Effector memory CD8-positive, alpha-beta T cell (primary cell): ENCODE measurements at regions not wholly inside any gene's neighbourhood (a gene's known extent, or its start where the extent isn't known, plus 50 kb on each side); places are given as distances from the start of the nearest gene placed in this dataset.
"Not testable (repeated sequence)": the region's sequence is repeated elsewhere in the genome, so short reads cannot be mapped to it uniquely, and the experiment has no call there.

ENCODE experiments used
- ATAC-seq: fragments of 150-1000 bp; cut with Tn5 transposase; replicated peaks from 2 replicates; pipeline ENCODE4 v1.10.0; 2021; ENCODE audit warnings: mild to moderate bottlenecking, moderate library complexity
- DNase-seq, 3 experiments: peaks; one replicate each; pipeline ENCODE4 v3.0.0; 2021
- H3K27ac Mint-ChIP-seq, 2 donors: one replicate each; pipeline ENCODE4 v1.8.0; 2022; ENCODE audit warnings: mild to moderate bottlenecking in 2 of 2, mixed read lengths in 2 of 2, moderate library complexity in 2 of 2
- H3K27me3 Mint-ChIP-seq, 2 donors: one replicate each; pipeline ENCODE4 v1.8.0; 2022; ENCODE audit warnings: mixed read lengths in 2 of 2
- H3K36me3 Mint-ChIP-seq: one replicate; pipeline ENCODE4 v1.8.0; 2022; ENCODE audit warnings: mild to moderate bottlenecking, moderate library complexity, mixed read lengths; ENCODE audit not compliant: insufficient read depth
- H3K4me1 Mint-ChIP-seq, 2 donors: one replicate each; pipeline ENCODE4 v1.8.0; 2022; ENCODE audit warnings: low read depth in 2 of 2, mixed read lengths in 2 of 2
- H3K4me3 Mint-ChIP-seq, 2 donors: one replicate each; pipeline ENCODE4 v1.8.0; 2022; ENCODE audit warnings: mild to moderate bottlenecking in 2 of 2, mixed read lengths in 2 of 2, moderate library complexity in 2 of 2
- H3K9me3 Mint-ChIP-seq, 2 donors: one replicate each; pipeline ENCODE4 v1.8.0; 2022; ENCODE audit warnings: mixed read lengths in 2 of 2

DNA sequence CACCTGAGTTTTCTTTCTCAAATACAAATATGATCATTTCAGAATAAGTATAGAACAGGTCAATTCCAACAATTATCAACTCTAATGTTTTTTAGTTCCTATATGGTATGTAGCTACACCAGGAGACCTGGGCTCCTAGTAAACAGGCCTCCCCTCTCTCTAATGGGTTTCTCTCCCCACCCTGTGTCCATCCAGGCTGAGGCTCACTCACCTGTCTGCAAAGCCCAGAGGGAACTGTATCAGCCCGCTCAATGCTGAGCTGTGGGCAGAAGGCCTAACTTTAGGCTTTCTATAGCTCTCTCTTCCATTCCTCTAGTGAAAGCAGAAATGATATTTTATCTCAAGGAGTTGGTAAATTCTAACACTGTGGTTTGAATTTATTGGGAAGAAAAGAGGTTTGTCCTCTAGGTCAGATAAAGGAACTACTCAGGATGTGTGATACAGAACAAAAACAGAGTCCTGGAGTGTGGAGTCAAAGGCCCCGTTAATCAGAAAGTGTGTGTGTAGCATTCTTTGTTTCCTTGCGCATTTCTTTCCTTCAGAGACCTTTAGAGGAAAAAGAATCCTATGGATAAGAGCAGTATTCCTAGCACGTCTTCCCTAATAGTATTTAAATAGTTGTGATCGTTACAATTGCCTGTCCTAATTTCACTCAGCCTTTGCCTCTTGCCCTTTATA lies 408.9 kb downstream of the PYDC2 start:
- Mint-ChIP-seq H3K4me1 (no peaks in the 10 kb centered on the region), H3K27ac (no peak overlapping the region), H3K9me3 (peaks cover 8 to 9% of the 10 kb centered on the region in 2 donors), H3K27me3 (no peaks in the 10 kb centered on the region), H3K36me3 (no peaks in the 10 kb centered on the region), H3K4me3 (no peak overlapping the region)
- ATAC-seq, result no peak
- no peak for DNase-seq

- no peaks in the 10 kb centered on the region for H3K27me3 Mint-ChIP-seq
- H3K36me3 Mint-ChIP-seq, result no peaks in the 10 kb centered on the region
- DNase-seq (no peak), ATAC-seq (no peak)
- H3K9me3 Mint-ChIP-seq, result peaks cover 7 to 9% of the 10 kb centered on the region in 2 donors
- no peak overlapping the region for H3K27ac Mint-ChIP-seq
- no peak overlapping the region for H3K4me3 Mint-ChIP-seq
- no peaks in the 10 kb centered on the region for H3K4me1 Mint-ChIP-seq
These were observed 412.8 kb downstream of the PYDC2 start for GRCh38 chr3:191873736-191874135.

- Mint-ChIP-seq H3K4me3 (no peak overlapping the region), H3K9me3 (peaks cover 4 to 7% of the 10 kb centered on the region in 2 donors), H3K27me3 (no peaks in the 10 kb centered on the region), H3K27ac (no peak overlapping the region), H3K4me1 (no peaks in the 10 kb centered on the region), H3K36me3 (no peaks in the 10 kb centered on the region)
- DNase-seq, result no peak
- no peak for ATAC-seq
These were observed 421.3 kb downstream of the PYDC2 start for GRCh38 chr3:191882289-191882688.

DNA sequence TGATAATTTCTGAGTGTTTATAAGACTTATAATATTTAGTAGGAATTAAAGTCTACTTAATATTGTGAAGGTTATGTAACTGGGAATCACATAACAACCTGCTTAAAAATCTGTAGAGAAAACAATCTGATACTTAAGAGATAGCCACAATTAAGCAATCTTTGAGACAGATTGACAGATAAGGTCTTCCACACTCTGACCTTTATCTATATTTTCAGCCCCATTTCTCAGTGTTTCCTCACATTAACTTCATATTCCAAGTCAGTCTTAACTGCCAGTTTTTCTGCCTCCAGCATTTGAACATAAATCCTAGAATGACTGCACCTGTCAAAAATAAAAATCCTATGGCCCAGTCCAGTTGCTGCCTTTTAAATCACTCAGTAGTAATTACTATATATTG lies 423.2 kb downstream of the PYDC2 start:
- Mint-ChIP-seq H3K27ac (no peak overlapping the region), H3K27me3 (no peaks in the 10 kb centered on the region), H3K9me3 (peaks cover 7% of the 10 kb centered on the region in 2 donors), H3K4me3 (no peak overlapping the region), H3K36me3 (no peaks in the 10 kb centered on the region), H3K4me1 (no peaks in the 10 kb centered on the region)
- ATAC-seq, result no peak
- no peak for DNase-seq

- Mint-ChIP-seq H3K27ac (no peak overlapping the region), H3K27me3 (no peaks in the 10 kb centered on the region), H3K36me3 (no peaks in the 10 kb centered on the region), H3K4me1 (no peaks in the 10 kb centered on the region), H3K9me3 (peaks cover 3 to 7% of the 10 kb centered on the region in 2 donors), H3K4me3 (no peak overlapping the region)
- ATAC-seq, result no peak
- DNase-seq, result no peak
These were observed 428.1 kb downstream of the PYDC2 start for GRCh38 chr3:191889106-191889505.

- H3K4me3 Mint-ChIP-seq, result no peak overlapping the region
- H3K36me3 Mint-ChIP-seq, result no peaks in the 10 kb centered on the region
- ATAC-seq (no peak), DNase-seq (no peak)
- H3K27me3 Mint-ChIP-seq, result no peaks in the 10 kb centered on the region
- H3K27ac Mint-ChIP-seq, result no peak overlapping the region
- no peaks in the 10 kb centered on the region for H3K4me1 Mint-ChIP-seq
- peaks cover under 1 to 3% of the 10 kb centered on the region in 2 donors for H3K9me3 Mint-ChIP-seq
These were observed 428.8 kb downstream of the PYDC2 start for GRCh38 chr3:191889756-191890155.

GRCh38 chr3:191894406-191894805 lies 433.4 kb downstream of the PYDC2 start:
- Mint-ChIP-seq H3K9me3 (peaks cover 0 to 6% of the 10 kb centered on the region in 2 donors), H3K4me1 (no peaks in the 10 kb centered on the region), H3K27ac (no peak overlapping the region), H3K27me3 (no peaks in the 10 kb centered on the region), H3K36me3 (no peaks in the 10 kb centered on the region), H3K4me3 (no peak overlapping the region)
- DNase-seq (no peak), ATAC-seq (no peak)

GRCh38 chr3:191901741-191902140 lies 440.8 kb downstream of the PYDC2 start:
- no peak for ATAC-seq
- no peaks in the 10 kb centered on the region for H3K9me3 Mint-ChIP-seq
- no peak for DNase-seq
- no peak overlapping the region for H3K4me3 Mint-ChIP-seq
- no peaks in the 10 kb centered on the region for H3K36me3 Mint-ChIP-seq
- no peak overlapping the region for H3K27ac Mint-ChIP-seq
- no peaks in the 10 kb centered on the region for H3K4me1 Mint-ChIP-seq
- H3K27me3 Mint-ChIP-seq, result no peaks in the 10 kb centered on the region

DNA sequence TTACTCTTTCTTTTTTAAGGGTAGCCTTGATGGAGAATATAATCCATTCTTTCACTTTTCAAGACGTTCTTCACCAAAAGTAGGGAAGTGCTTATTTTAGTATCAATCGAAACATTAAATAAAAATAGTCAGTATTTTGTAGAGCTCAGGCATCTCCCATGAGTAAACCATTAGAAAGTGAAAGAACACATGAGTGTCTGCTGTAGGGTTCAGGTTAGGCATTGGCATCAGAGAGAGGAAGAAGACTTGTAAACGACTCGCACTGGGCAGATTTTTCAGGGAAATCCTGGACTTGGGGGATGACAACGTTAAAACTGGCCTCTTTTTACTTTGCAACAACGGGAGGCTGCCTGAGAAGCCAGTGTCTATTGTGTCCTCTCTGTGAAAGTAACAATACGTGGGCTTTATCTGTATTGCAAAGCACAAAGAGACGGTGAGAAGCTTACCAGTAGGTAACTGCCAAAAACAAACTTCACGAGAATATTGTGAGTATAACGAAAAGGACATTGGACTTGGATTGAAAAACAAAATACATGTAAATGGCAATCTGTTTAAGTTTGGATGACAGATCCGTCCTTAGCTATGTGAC lies 451.7 kb downstream of the PYDC2 start:
- H3K27me3 Mint-ChIP-seq, result no peaks in the 10 kb centered on the region
- DNase-seq (no peak), ATAC-seq (no peak)
- H3K27ac Mint-ChIP-seq, result no peak overlapping the region
- peaks cover 7 to 16% of the 10 kb centered on the region in 2 donors for H3K9me3 Mint-ChIP-seq
- H3K4me1 Mint-ChIP-seq, result no peaks in the 10 kb centered on the region
- no peak overlapping the region for H3K4me3 Mint-ChIP-seq
- H3K36me3 Mint-ChIP-seq, result no peaks in the 10 kb centered on the region

DNA sequence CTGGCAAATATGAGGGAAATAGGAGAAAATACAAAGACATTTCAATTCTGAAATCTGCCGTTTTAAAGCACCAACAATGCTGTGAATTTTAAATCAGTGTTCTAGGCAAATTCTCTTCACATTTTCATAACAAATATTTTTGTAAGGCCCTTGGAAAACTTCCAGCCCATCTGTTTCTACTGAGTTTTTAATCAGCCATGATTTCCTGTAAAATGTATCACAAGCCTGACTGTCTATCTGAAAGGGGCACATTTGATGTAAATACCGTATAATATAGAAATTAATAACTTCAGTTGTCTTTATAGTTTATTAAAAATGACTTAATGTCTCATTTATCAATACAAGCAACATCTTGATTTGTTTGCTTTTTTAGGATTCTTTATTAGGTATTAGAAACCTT lies 454.7 kb downstream of the PYDC2 start:
- Mint-ChIP-seq H3K4me1 (no peaks in the 10 kb centered on the region), H3K36me3 (no peaks in the 10 kb centered on the region), H3K27me3 (no peaks in the 10 kb centered on the region), H3K9me3 (peaks cover 12 to 16% of the 10 kb centered on the region in 2 donors), H3K27ac (no peak overlapping the region), H3K4me3 (no peak overlapping the region)
- DNase-seq (no peak), ATAC-seq (no peak)

- Mint-ChIP-seq H3K9me3 (peaks cover 0 to 10% of the 10 kb centered on the region in 2 donors), H3K27ac (no peak overlapping the region)
These were observed 458.6 kb downstream of the PYDC2 start for GRCh38 chr3:191919491-191920026.

DNA sequence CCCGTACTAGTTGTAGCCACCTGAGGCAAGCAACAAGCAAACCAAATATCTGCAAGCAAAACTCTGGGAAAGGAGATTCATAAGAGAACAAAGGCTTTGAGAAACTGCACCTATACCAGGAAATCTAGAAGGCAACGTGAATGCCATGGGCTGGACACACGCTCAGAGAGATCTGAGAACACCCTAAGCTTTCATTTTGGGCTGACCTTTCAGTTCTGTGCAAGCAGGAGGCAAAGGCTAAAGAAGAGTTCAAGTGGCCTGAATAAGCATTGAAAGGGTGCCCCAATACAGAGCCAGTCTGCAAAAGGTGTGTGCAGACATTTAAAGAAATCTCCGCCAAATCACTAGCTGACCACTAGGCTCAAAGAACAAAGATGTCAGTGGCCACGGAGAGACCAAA lies 461.6 kb downstream of the PYDC2 start:
- Mint-ChIP-seq H3K36me3 (no peaks in the 10 kb centered on the region), H3K9me3 (peaks cover 6 to 12% of the 10 kb centered on the region in 2 donors), H3K4me1 (no peaks in the 10 kb centered on the region), H3K4me3 (no peak overlapping the region), H3K27ac (no peak overlapping the region), H3K27me3 (no peaks in the 10 kb centered on the region)
- DNase-seq, result no peak
- ATAC-seq, result no peak

More at GRCh38 chr3:191919491-191920026, 458.6 kb downstream of the PYDC2 start:
- Mint-ChIP-seq H3K4me3 (no peak overlapping the region), H3K27me3 (no peaks in the 10 kb centered on the region), H3K36me3 (no peaks in the 10 kb centered on the region), H3K4me1 (no peaks in the 10 kb centered on the region)
- DNase-seq, result no peak
- no peak for ATAC-seq

- not testable (repeated sequence) for H3K27ac Mint-ChIP-seq, H3K4me3 Mint-ChIP-seq, H3K27me3 Mint-ChIP-seq, H3K36me3 Mint-ChIP-seq, DNase-seq, ATAC-seq, H3K4me1 Mint-ChIP-seq
- H3K9me3 Mint-ChIP-seq, result peaks cover 9 to 10% of the 10 kb centered on the region in 2 donors
These were observed 466.3 kb downstream of the PYDC2 start for GRCh38 chr3:191927183-191927817.

DNA sequence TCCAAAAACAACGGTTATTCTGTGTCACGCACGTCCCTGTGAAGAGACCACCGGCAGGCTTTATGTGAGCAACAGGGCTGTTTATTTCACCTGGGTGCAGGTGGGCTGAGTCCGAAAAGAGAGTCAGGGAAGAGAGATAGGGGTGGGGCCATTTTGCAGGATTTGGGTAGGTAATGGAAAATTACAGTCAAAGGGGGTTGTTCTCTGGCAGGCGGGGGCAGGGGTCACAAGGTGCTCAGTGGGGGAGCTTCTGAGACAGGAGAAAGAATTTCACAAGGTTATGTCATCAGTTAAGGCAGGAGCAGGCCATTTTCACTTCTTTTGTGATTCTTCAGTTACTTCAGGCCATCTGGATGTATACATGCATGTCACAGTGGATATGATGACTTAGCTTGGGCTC lies 467.0 kb downstream of the PYDC2 start:
- ATAC-seq, H3K36me3 Mint-ChIP-seq, DNase-seq, H3K4me1 Mint-ChIP-seq, H3K4me3 Mint-ChIP-seq, H3K27me3 Mint-ChIP-seq, H3K27ac Mint-ChIP-seq: not testable (repeated sequence)
- H3K9me3 Mint-ChIP-seq, result peaks cover 9 to 10% of the 10 kb centered on the region in 2 donors
